ENCODE measurements at regions not wholly inside any gene's neighbourhood (a gene's known extent, or its start where the extent isn't known, plus 50 kb on each side); places are given as distances from the start of the nearest gene placed in this dataset.

- TF ChIP-seq POLR2A (IDR thresholded peaks at IDR 0.05) = no peak
- no peak for TF ChIP-seq CTCF (IDR thresholded peaks at IDR 0.05)
Measured at GRCh38 chr6:100132005-100132404, 138.0 kb upstream of the MCHR2 start.

Data from tibial nerve (tissue), 3 donors.